HepG2 (cell line): ENCODE measurements at regions not wholly inside any gene's neighbourhood (a gene's known extent, or its start where the extent isn't known, plus 50 kb on each side); places are given as distances from the start of the nearest gene placed in this dataset.

Experiments
- ATAC-seq: fragments of 200-7000 bp; cut with Tn5 transposase; 3 replicates; pipeline ENCODE4 v1.9.1; 2020; ENCODE audit warnings: mild to moderate bottlenecking, moderate library complexity
- BruUV-seq: library from RNA; stranded (reverse); fragments of 400-500 nt; replicated peaks from 2 replicates; lab custom pipeline; 2021; lab: Mats Ljungman, UMichigan
- CTCF ChIA-PET: fragments of 300-600 bp; formaldehyde crosslinking; extraction: SDS; loops from one replicate; lab custom pipeline; 2021; ENCODE audit warnings: low total read pairs, inconsistent platforms, low intra/inter-chr PET ratio; lab: Yijun Ruan, JAX
- POLR2A ChIA-PET: fragments of 350-600 bp; sonication (Branson Sonifier 250); formaldehyde crosslinking; loops from one replicate; lab custom pipeline; 2020; ENCODE audit warnings: antibody characterized with exemption, inconsistent platforms; lab: Yijun Ruan, JAX
- DNase-seq: peaks from one replicate; pipeline ENCODE4 v3.0.0-alpha.2; 2015; ENCODE audit warnings: low spot score
- FAIRE-seq: peaks from 3 replicates; lab custom pipeline; 2011; peaks lifted over from hg19 to GRCh38; lab: Jason Lieb, UNC
- H2AFZ ChIP-seq: one replicate; pipeline ENCODE4 v1.6.1; 2011; ENCODE audit warnings: low read length, inconsistent platforms
- H3K27ac ChIP-seq: fragments of 300-600 bp; 3 replicates; pipeline ENCODE4 v1.8.0; 2011; ENCODE audit warnings: mixed run types, mild to moderate bottlenecking, mixed read lengths, low read length, inconsistent platforms; ENCODE audit not compliant: insufficient read depth; ENCODE audit errors: extremely low read length
- H3K27me3 ChIP-seq, 2 experiments: fragments of 200-600 bp in 1 of 2; 2 replicates in 1 of 2; 3 replicates in 1 of 2; pipeline versions ENCODE4 v1.6.0 to v1.8.0; 2011; ENCODE audit warnings: low read length in 2 of 2, mild to moderate bottlenecking in 2 of 2, moderate library complexity in 2 of 2, inconsistent platforms in 1 of 2; ENCODE audit not compliant: insufficient read depth in 2 of 2, control insufficient read depth in 1 of 2
- H3K36me3 ChIP-seq, 2 experiments: fragments of 200-600 bp in 1 of 2; replicated peaks in 1 of 2; 2 replicates in 1 of 2; 3 replicates in 1 of 2; pipeline versions ENCODE4 v1.5.1 to v1.8.0; 2011; ENCODE audit warnings: low read length in 2 of 2, inconsistent platforms in 1 of 2; ENCODE audit not compliant: insufficient read depth in 2 of 2, control insufficient read depth in 1 of 2
- H3K4me1 ChIP-seq: 2 replicates; pipeline ENCODE4 v1.5.1; 2012; ENCODE audit warnings: low read length, inconsistent platforms; ENCODE audit not compliant: insufficient read depth
- H3K4me2 ChIP-seq: 2 replicates; pipeline ENCODE4 v1.6.0; 2011; ENCODE audit warnings: low read depth, low read length, inconsistent platforms
- H3K4me3 ChIP-seq, 3 experiments: fragments of 200-600 bp in 1 of 3; sonication (generic), shearing (Covaris generic) in 1 of 3; replicated peaks in 1 of 3; 2 replicates each; pipeline ENCODE4 v1.5.1; 2011 to 2016; ENCODE audit warnings: low read length in 3 of 3, inconsistent platforms in 2 of 3, low read depth in 2 of 3, mild to moderate bottlenecking in 2 of 3, control low read depth in 1 of 3, mixed read lengths in 1 of 3; ENCODE audit not compliant: insufficient read depth in 1 of 3
- H3K79me2 ChIP-seq: one replicate; pipeline ENCODE4 v1.6.1; 2011; ENCODE audit warnings: low read length, inconsistent platforms; ENCODE audit not compliant: insufficient read depth
- H3K9ac ChIP-seq: 2 replicates; pipeline ENCODE4 v1.6.0; 2011; ENCODE audit warnings: mild to moderate bottlenecking, low read depth, low read length, inconsistent platforms; ENCODE audit not compliant: insufficient read depth
- H3K9me3 ChIP-seq: 2 replicates; pipeline ENCODE4 v1.5.1; 2012; ENCODE audit warnings: mild to moderate bottlenecking, low read length
- H4K20me1 ChIP-seq: 2 replicates; pipeline ENCODE4 v1.6.0; 2011; ENCODE audit warnings: inconsistent platforms, mild to moderate bottlenecking, low read length, moderate library complexity; ENCODE audit not compliant: insufficient read depth
- DMAP1 ChIP-seq: IDR thresholded peaks from 2 replicates; pipeline ENCODE4 v1.6.1; 2016
- NFRKB ChIP-seq: fragments of 450-650 bp; IDR thresholded peaks from 2 replicates; pipeline ENCODE4 v1.6.1; 2017
- SMAD1 ChIP-seq: sonication (generic); formaldehyde crosslinking; IDR thresholded peaks from 2 replicates; pipeline ENCODE4 v1.4.0; 2020; ENCODE audit warnings: missing genetic modification reagents, low read depth, mild to moderate bottlenecking, borderline replicate concordance
- SSRP1 ChIP-seq: IDR thresholded peaks from 2 replicates; pipeline ENCODE4 v1.6.1; 2016; ENCODE audit warnings: control low read depth
- TBX3 ChIP-seq: fragments of 450-650 bp; IDR thresholded peaks from 2 replicates; pipeline ENCODE4 v1.6.1; 2017; ENCODE audit warnings: antibody characterized with exemption, mild to moderate bottlenecking, inconsistent platforms, borderline replicate concordance
- XBP1 ChIP-seq: sonication (generic); formaldehyde crosslinking; IDR thresholded peaks from 2 replicates; pipeline ENCODE4 v1.5.0; 2020; ENCODE audit warnings: missing genetic modification reagents
- ZBTB38 ChIP-seq: sonication (generic); formaldehyde crosslinking; IDR thresholded peaks from 2 replicates; pipeline ENCODE4 v1.5.1; 2020; ENCODE audit warnings: mild to moderate bottlenecking, missing genetic modification reagents
- ZBTB7A ChIP-seq: sonication (generic); formaldehyde crosslinking; IDR thresholded peaks from 2 replicates; pipeline ENCODE4 v1.8.0; 2022; ENCODE audit warnings: mild to moderate bottlenecking, missing genetic modification reagents
- ZNF292 ChIP-seq: sonication (generic); formaldehyde crosslinking; IDR thresholded peaks from 2 replicates; pipeline ENCODE4 v1.8.1; 2022; ENCODE audit warnings: mild to moderate bottlenecking, low read depth, missing genetic modification reagents, borderline replicate concordance
- ZNF580 ChIP-seq: IDR thresholded peaks from 2 replicates; pipeline ENCODE4 v1.6.1; 2016; ENCODE audit warnings: low read depth, borderline replicate concordance
- WGBS: methylation state at CpG from one replicate; pipeline ENCODE4 v1.1.6; 2017; ENCODE audit warnings: low lambda C conversion rate; 5-methylcytosine and 5-hydroxymethylcytosine counted together
- in situ Hi-C: cut with HindIII; loops from 2 replicates; pipeline ENCODE4 v1.10.0; 2017; ENCODE audit warnings: low pct_unique_long_range_greater_than_20kb; ENCODE audit not compliant: extremely low pct_ligation_motif_present
- intact Hi-C: fragments of 100-400 bp; cut with micrococcal nuclease; formaldehyde crosslinking; loops from one replicate; pipeline ENCODE4 v1.10.0; 2022; ENCODE audit not compliant: unreplicated experiment
- TF ChIP-seq, protein P1 (sequence below): sonication (generic); formaldehyde crosslinking; IDR thresholded peaks from 2 replicates; pipeline ENCODE4 v1.8.1; 2023; ENCODE audit warnings: mild to moderate bottlenecking, missing genetic modification reagents

GRCh38 chr17:51533821-51534220 is 273.5 kb downstream of the UTP18 start:
- WGBS: 23% methylated on average over 3 of the region's 3 CpGs
- Histone ChIP-seq H2AFZ (no peak overlapping the region), H3K27me3 (no peaks in the 10 kb centered on the region), H3K9ac (no peak overlapping the region), H3K4me3 (no peak overlapping the region), H3K79me2 (no peaks in the 10 kb centered on the region), H4K20me1 (no peaks in the 10 kb centered on the region; the same call in 1 of the 2 replicates), H3K4me1 (no peaks in the 10 kb centered on the region)
- POLR2A ChIA-PET: no interaction called here
- no TSS peak for BruUV-seq
- in situ Hi-C loops: loop anchor here (25.0 kb wide), 1 partner anchor 147 kb away; no protein-coding TSS in a partner anchor
- TF ChIP-seq ZNF580 (CRISPR knock-in tag): no peak
- TF ChIP-seq, protein P1, sequence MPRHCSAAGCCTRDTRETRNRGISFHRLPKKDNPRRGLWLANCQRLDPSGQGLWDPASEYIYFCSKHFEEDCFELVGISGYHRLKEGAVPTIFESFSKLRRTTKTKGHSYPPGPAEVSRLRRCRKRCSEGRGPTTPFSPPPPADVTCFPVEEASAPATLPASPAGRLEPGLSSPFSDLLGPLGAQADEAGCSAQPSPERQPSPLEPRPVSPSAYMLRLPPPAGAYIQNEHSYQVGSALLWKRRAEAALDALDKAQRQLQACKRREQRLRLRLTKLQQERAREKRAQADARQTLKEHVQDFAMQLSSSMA: no peak
- TF ChIP-seq SSRP1 (CRISPR knock-in tag): no peak
- no peak for TF ChIP-seq DMAP1 (CRISPR knock-in tag)
- TF ChIP-seq NFRKB: no peak
- no peak for TF ChIP-seq TBX3
- TF ChIP-seq XBP1: no peak
- TF ChIP-seq ZBTB7A (CRISPR knock-in tag): no peak
- no peak for TF ChIP-seq ZBTB38 (CRISPR knock-in tag)
- no peak for TF ChIP-seq SMAD1 (CRISPR knock-in tag)
- no peak for TF ChIP-seq ZNF292
- TF ChIP-seq, all 625 proteins: peak for 0
- no peak for DNase-seq
- ATAC-seq: no peak
- CTCF ChIA-PET: no interaction called here
- Histone ChIP-seq H3K36me3 (no peaks in the 10 kb centered on the region), H3K9me3 (no peaks in the 10 kb centered on the region), H3K27ac (no peak overlapping the region), H3K4me2 (no peak overlapping the region)
- intact Hi-C loops: loop anchor here (2.0 kb wide), 1 partner anchor 211 kb away; no protein-coding TSS in a partner anchor
- no peak for FAIRE-seq
